ENCODE measurements at regions not wholly inside any gene's neighbourhood (a gene's known extent, or its start where the extent isn't known, plus 50 kb on each side); places are given as distances from the start of the nearest gene placed in this dataset.

DNA sequence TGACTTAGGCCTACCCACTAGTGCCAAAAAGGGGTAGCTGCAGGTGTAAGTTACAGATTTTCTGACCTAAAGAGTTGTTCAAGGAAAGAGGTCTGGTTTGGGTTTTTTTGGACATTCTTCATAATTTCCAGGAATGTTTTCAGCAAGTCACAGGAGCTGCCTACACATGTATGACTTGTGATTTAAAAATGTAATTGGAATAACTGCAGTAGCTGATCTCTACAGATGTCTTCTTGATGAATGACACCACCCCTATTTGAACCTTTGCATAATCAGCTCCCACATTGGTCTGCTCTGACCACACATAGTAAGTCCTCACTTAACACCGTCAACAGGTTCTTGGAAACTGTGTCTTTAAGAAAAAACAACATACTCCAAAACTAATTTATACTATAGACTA is 481.4 kb downstream of the RASEF start:
- H3K4me3 ChIP-seq (ENCODE audit: low read length), result no peak overlapping the region
- DNase-seq (ENCODE audit: low read depth), result no peak
- no peak for TF ChIP-seq CTCF (conservative IDR thresholded peaks at IDR 0.05; ENCODE audit: low read depth, low read length)

DNA sequence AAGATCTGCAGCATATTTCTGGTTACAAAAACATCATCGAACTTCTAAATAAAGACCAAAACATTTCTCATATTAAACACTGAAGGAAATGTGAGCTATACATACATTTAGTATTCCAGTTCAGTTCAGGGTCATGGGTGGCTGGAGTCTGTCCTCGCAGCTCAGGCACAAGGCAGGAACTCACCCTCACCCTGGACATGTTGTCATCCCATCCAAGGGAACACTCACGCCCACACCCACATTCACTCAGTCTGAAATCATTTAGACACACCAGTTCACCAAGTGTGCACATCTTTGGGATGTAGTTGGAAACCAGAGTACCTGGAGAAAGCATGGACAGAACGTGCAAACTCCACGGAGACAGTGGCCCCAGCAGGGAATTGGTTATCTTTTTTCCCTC is 481.0 kb downstream of the RASEF start:
- no peak overlapping the region for H3K4me3 ChIP-seq (ENCODE audit: low read length)
- DNase-seq (ENCODE audit: low read depth), result no peak
- TF ChIP-seq CTCF (conservative IDR thresholded peaks at IDR 0.05; ENCODE audit: low read depth, low read length), result no peak

- no peak for TF ChIP-seq CTCF (conservative IDR thresholded peaks at IDR 0.05; ENCODE audit: low read depth, low read length)
- no peak overlapping the region for H3K4me3 ChIP-seq (ENCODE audit: low read length)
- DNase-seq (ENCODE audit: low read depth), result no peak
These were observed 480.2 kb downstream of the RASEF start for GRCh38 chr9:82582693-82583092.

- no peak for TF ChIP-seq CTCF (conservative IDR thresholded peaks at IDR 0.05; ENCODE audit: low read depth, low read length)
- DNase-seq (ENCODE audit: low read depth), result no peak
- no peak overlapping the region for H3K4me3 ChIP-seq (ENCODE audit: low read length)
These were observed 479.4 kb downstream of the RASEF start for GRCh38 chr9:82583524-82583923.

GRCh38 chr9:82584349-82584863 is 478.5 kb downstream of the RASEF start:
- no peak overlapping the region for H3K4me3 ChIP-seq (ENCODE audit: low read length)
- TF ChIP-seq CTCF (conservative IDR thresholded peaks at IDR 0.05; ENCODE audit: low read depth, low read length), result no peak
- DNase-seq (ENCODE audit: low read depth), result no peak

GRCh38 chr9:82586918-82587356 is 476.0 kb downstream of the RASEF start:
- no peak overlapping the region for H3K4me3 ChIP-seq (ENCODE audit: low read length)
- TF ChIP-seq CTCF (conservative IDR thresholded peaks at IDR 0.05; ENCODE audit: low read depth, low read length), result no peak
- DNase-seq (ENCODE audit: low read depth), result no peak

- no peak for TF ChIP-seq CTCF (conservative IDR thresholded peaks at IDR 0.05; ENCODE audit: low read depth, low read length)
- no peak for DNase-seq (ENCODE audit: low read depth)
- H3K4me3 ChIP-seq (ENCODE audit: low read length), result no peak overlapping the region
These were observed 474.4 kb downstream of the RASEF start for GRCh38 chr9:82588301-82589180.
